ELF-1 (cell line): ENCODE measurements at regions not wholly inside any gene's neighbourhood (a gene's known extent, or its start where the extent isn't known, plus 50 kb on each side); places are given as distances from the start of the nearest gene placed in this dataset.
"Not testable (repeated sequence)": the region's sequence is repeated elsewhere in the genome, so short reads cannot be mapped to it uniquely, and the experiment has no call there.

Experiments used
- DNase-seq: peaks from one replicate; pipeline ENCODE4 v3.0.0-alpha.2; 2016; ENCODE audit warnings: low read depth, low spot score

- DNase-seq = no peak
Observed at GRCh38 chr12:23063206-23063605, 438.2 kb downstream of the ETNK1 start.

GRCh38 chr12:23066095-23066494, 441.1 kb downstream of the ETNK1 start:
- DNase-seq = no peak

DNA sequence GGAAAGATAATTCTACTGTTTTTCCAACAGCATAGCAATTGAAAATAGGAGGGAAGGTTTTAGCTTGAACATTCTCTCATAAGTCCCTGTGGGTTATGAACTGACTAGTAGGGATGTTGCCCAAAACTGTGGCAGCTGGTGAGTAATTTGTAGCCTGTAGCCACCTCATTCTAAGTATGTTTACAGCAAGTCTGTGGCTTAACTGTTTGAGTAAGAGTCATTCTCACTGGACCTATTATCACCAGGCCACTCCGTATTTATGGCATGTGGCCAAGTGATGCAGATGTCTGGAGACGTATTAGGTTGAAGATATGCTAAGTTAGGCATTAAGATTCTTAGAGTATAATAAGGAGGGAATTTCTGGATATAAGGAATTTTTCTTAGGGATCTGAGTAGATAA, 458.3 kb downstream of the ETNK1 start:
- no peak for DNase-seq

DNA sequence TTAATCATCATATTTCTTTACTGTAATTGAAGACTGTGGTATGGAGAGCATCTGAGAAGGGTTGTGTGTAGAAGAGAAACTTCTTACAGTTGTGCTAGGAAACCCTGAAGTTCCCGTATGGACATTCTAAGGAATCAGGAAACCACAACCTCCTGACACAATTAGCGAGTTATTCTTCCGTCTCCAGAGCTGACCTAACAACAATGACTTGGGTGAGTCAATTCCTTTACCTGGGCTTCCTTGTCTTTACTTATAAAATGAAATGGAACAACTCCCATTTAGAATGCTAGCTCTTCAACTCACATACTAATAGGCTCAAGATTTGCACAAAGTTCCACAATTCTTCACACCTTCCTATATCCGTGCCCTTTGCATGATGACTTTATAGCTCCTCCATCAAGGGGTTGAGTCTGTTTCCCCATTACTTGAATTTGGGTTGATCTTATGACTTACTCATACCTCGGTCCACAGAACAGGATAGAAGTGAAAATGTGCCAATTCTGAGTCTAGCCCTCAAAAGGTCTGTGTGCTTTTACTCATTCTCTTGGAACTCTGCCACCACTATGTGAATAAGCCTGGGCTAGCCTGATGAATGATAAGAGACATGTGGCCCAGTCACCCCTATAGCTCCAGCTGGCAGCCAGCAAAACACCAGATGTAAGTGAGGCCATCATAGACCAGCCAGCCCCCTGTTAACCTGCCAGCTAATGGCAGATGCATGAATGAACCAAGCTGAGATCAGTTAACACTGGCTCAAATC, 459.4 kb downstream of the ETNK1 start:
- DNase-seq = no peak

GRCh38 chr12:23088594-23088993, 463.6 kb downstream of the ETNK1 start:
- no peak for DNase-seq

DNA sequence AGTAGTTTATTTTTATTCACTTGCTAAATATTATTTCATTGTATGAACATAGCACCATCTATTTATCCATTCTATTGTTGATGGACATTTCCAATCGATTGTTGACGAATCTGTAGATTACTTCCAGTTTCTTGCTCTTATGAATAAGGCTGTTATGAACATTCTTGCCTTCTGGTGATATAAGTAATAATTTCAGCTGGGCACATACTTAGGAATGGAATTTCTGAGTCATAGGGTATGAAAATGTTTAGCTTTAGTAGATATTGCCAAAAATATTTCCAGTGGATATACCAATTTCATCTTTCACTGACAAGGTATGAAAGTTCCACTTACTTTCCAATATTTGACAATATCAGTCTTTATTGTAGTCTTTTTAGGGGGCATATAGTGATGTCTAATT, 468.5 kb downstream of the ETNK1 start:
- DNase-seq = no peak

DNA sequence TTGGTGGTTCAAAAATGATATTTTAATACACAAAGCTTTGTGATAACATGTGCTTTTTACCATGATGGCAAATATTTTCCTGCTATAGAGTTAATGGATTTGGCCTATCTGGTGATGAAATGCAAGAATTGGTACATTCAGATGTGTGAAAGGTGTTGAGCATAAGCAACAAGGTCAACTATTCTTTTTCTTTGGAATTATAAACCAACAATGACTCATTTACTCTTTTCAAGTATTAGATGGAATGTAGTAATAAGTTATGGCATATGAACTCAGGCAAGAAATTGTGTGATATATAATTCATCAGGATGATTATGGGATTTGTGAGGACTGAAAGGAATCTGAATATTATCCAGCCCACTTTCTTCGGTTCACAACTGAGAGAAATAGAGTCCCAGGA, 471.4 kb downstream of the ETNK1 start:
- DNase-seq = no peak

DNA sequence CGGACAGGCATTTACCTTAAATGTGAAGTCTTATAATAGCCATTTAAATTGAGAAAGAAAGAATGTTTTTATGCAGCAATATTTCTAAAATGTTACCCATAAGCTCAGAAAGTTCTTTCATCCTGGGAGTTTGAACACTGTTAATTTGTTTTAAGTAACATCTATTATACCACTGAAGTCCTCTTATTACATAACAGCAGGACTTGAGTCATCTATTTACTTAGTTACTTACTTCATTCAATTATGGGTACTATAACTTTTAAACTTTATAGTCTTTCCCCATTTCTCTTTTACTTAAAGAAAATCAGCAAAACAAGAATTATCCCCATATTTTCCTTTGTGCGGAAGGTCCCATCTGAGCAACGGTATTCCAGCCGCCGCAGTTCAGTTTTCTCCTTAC, 473.1 kb downstream of the ETNK1 start:
- no peak for DNase-seq

- DNase-seq = no peak
Observed at GRCh38 chr12:23098517-23098916, 473.5 kb downstream of the ETNK1 start.

- peak; percentile 82 for DNase-seq
Observed at GRCh38 chr12:23099104-23099503, 474.1 kb downstream of the ETNK1 start.

- peak; percentile 50 for DNase-seq
Observed at GRCh38 chr12:23099604-23100003, 474.6 kb downstream of the ETNK1 start.

DNA sequence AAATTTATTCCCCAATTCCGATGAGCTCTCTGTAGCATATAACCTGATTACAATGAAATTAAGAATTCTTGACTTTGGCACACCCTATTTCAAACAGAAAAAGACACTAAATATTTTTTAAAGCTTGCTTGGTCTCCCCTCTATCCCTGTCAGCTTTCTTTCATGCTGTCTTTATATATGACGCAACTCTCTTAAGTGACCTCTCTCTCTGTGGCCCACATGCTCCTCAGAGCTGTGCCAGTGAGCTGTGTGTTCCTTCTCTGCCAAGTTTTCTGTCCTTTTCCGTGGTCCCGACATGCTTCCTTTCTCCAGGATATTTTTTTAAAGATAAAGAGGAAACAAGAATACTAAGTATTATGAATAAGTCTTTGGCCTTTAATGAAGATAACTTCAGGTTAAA, 484.0 kb downstream of the ETNK1 start:
- no peak for DNase-seq

DNA sequence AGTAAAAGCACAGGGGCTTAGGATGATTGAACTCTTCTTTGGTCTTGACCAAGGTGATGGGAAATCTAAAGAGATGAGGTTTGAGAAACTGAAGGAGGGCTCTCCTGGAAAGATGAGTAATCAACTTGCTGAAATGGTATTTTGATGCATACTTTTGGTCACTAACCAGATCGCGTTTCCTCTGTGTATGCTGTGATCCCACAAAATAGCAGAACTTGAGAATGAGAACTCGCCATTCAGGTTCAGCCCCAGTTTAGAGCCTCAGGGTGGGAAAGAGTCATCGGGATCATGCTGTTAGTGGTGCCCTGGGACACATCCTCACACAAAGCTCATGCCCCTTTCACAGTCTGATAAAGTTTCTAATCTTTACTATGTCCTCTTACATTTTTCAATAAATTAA, 488.8 kb downstream of the ETNK1 start:
- DNase-seq = peak; percentile 53

DNA sequence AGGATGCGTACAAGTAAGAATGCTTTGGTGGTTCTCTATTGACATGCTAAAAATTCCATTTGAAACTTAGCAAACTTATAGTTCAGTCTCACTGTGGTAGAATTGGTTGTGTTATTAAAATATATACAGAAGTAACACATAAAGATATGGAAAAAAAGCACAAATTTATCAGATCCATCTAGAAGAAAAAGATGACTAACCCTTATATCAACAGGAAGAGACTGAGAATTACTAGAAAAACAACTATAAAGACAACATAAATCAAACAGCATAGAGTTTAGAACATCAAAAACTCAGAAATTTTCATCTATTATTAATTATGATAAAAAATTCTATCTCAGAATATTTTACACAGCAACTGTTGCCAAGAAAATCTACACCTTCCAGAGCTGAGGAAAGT, 491.0 kb downstream of the ETNK1 start:
- no peak for DNase-seq

DNA sequence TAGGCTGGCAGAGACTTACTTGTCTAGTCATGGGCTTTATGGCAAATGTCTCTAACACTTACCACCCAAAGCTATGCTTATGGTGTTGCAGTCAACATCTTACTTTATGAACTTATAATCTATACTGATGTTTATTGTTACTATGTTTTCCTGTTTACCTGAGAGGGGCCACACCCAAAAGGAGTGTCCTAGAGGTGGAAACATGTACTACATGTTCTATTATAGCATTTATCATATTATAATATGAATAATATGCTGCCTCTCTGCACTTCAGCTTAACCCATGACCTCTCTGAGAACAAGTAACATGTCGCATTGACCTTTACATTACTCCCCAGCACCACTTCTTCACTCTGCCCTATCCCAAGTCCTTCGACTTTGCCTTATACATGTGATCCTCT, 501.8 kb downstream of the ETNK1 start:
- no peak for DNase-seq

DNA sequence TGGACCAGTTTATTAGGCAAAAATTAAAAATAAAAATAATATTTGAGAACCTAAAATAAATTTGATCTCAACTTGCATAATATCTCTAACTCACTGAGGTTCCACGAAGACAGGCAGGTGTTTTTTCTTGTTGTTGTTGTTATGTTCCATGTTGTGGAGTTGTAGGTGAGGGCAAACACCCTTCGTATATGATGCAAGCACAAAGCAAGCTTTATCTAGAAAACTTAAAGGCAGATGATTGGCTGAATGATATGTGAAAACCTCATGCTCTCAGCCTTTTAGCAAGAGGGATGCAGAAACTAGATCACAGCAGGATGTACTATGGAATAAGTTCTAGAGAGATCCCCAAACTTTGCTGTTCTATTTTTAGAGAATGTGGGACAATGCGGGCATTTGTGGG, 502.7 kb downstream of the ETNK1 start:
- DNase-seq = no peak

DNA sequence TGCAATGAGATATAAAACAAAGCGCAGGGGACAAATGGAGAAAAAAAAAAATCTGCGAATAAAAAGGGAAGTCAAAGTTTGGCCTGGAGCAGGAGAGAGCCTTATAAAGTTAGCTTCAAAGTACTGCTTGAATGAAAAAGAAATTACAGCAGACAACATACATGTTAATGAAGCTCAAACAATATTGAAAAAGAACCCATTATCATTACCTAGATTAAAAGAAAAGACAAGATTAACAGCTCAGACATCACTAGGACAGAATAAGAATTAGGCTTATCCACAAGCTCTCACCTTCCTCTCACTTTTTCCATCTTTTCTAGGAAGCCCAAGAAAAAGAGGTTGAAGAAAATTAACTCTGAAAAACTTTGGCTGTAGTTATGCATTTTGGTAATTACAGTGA, 503.5 kb downstream of the ETNK1 start:
- DNase-seq = no peak

GRCh38 chr12:23132357-23132756, 507.4 kb downstream of the ETNK1 start:
- no peak for DNase-seq

GRCh38 chr12:23133471-23133870, 508.5 kb downstream of the ETNK1 start:
- no peak for DNase-seq

DNA sequence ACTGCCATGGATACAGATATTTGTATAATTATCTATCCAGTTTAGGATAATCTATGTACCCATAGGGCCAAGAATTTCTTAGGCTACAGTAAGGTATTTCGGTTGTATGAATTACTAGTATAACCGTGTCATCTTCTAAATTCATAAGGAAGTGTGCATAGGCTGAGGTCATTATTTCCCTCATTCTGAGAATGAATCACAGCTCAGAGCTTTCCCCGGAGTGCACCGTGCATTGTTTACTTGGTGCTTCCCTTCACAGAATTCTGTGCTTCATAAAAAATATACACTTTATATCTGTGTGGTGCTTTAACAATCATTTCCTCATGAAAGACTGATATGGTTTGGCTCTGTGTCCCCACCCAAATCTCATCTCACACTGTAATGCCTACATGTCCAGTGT, 514.1 kb downstream of the ETNK1 start:
- no peak for DNase-seq

DNA sequence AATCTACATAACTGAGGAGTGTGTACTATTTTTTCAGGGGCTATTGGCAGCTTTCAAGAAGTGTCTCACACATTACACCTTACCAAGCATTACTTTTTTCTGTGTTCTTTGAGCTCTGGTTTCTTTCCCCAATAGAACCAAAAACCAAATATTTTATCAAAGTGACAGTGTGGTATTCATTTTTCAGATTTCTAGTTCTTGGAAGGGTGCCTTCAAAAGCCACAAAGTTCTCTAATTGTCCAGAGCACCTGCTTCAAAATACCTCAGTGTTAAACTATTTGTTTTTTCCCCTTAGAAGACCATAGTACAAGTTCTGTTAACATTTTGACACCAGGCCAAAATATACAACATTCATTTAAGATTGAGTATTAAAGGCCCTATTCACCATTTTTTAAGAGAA, 515.7 kb downstream of the ETNK1 start:
- DNase-seq = no peak

DNA sequence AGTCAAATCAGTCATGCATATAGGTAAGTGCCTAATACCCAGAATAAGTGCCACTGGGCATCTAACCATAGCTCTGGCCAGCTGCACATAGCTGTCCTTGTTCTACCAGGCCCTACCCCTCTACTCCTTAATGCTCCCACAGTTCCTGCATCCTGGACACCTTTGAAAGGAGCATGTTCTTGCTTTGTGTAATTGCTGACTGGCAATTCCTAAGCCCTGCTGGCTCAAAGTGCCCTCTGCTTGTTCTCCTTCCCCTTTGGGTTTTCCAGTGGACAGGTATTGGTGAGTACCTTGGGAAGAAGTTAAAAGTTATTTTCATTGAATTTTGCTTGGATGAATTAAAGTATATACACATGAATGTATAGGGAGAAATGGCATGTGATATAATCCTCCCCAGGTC, 516.4 kb downstream of the ETNK1 start:
- no peak for DNase-seq

DNA sequence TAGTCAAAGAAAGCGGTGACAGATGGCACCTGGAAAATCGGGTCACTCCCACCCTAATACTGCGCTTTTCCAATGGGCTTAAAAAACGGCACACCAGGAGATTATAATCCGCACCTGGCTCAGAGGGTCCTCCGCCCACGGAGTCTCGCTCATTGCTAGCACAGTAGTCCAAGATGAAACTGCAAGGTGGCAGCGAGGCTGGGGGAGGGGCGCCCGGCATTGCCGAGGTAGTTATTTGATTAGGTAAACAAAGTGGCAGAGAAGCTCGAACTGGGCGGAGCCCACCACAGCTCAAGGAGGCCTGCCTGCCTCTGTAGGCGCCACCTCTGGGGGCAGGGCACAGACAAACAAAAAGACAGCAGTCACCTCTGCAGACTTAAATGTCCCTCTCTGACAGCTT, 521.1 kb downstream of the ETNK1 start:
- not testable (repeated sequence) for DNase-seq

GRCh38 chr12:23168459-23168858, 543.5 kb downstream of the ETNK1 start:
- no peak for DNase-seq
